OCI-LY7 (cell line): ENCODE measurements at regions not wholly inside any gene's neighbourhood (a gene's known extent, or its start where the extent isn't known, plus 50 kb on each side); places are given as distances from the start of the nearest gene placed in this dataset.

ENCODE experiments used
- EZH2phosphoT487 ChIP-seq: fragments of 200-600 bp; sonication (generic); IDR thresholded peaks from 2 replicates; pipeline ENCODE4 v1.6.1; 2018; ENCODE audit warnings: low read depth, borderline replicate concordance, mild to moderate bottlenecking, mixed run types, antibody characterized with exemption, low read length, moderate library complexity, mixed read lengths
- TF ChIP-seq, protein P1 (sequence below): fragments of 200-600 bp; sonication (generic); conservative IDR thresholded peaks from 2 replicates; pipeline ENCODE4 v1.5.1; 2014; ENCODE audit warnings: mild to moderate bottlenecking, antibody characterized with exemption, low read length, moderate library complexity, mixed read lengths

DNA sequence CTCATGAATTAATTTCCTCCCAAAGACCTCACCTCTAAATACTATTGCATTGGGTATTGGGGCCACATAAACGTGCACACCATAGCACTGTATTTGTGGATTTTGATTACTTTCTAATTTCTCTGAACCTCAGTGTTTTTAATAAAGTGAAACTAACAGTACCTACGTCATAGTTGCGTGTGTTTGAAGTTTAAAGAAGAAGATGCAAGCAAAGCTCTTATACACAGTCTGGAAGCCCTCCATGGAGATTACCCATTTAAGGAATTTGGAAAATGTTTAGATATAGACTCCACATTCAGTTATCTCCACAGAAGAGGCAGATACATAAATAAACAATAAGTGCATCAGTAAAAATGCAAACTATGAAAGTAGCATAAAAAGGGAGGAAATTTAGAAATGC lies 581.1 kb upstream of the GBE1 start:
- TF ChIP-seq, protein P1, sequence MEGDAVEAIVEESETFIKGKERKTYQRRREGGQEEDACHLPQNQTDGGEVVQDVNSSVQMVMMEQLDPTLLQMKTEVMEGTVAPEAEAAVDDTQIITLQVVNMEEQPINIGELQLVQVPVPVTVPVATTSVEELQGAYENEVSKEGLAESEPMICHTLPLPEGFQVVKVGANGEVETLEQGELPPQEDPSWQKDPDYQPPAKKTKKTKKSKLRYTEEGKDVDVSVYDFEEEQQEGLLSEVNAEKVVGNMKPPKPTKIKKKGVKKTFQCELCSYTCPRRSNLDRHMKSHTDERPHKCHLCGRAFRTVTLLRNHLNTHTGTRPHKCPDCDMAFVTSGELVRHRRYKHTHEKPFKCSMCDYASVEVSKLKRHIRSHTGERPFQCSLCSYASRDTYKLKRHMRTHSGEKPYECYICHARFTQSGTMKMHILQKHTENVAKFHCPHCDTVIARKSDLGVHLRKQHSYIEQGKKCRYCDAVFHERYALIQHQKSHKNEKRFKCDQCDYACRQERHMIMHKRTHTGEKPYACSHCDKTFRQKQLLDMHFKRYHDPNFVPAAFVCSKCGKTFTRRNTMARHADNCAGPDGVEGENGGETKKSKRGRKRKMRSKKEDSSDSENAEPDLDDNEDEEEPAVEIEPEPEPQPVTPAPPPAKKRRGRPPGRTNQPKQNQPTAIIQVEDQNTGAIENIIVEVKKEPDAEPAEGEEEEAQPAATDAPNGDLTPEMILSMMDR = no peak
- TF ChIP-seq EZH2phosphoT487 = no peak
